NB4 (cell line): ENCODE measurements at regions not wholly inside any gene's neighbourhood (a gene's known extent, or its start where the extent isn't known, plus 50 kb on each side); places are given as distances from the start of the nearest gene placed in this dataset.
"Not testable (repeated sequence)": the region's sequence is repeated elsewhere in the genome, so short reads cannot be mapped to it uniquely, and the experiment has no call there.

Source experiments
- MYC ChIP-seq: IDR thresholded peaks from 2 replicates; pipeline ENCODE4 v1.6.1; 2011; ENCODE audit warnings: low read depth, low read length
- POLR2A ChIP-seq: IDR thresholded peaks from 2 replicates; pipeline ENCODE4 v1.6.1; 2011; ENCODE audit warnings: mild to moderate bottlenecking; ENCODE audit not compliant: insufficient read length; ENCODE audit errors: extremely low read depth
- TF ChIP-seq, protein P1 (sequence below): IDR thresholded peaks from one replicate; pipeline ENCODE4 v1.5.1; 2012; ENCODE audit warnings: low read depth, low read length
- TF ChIP-seq, protein P2 (sequence below): IDR thresholded peaks from 2 replicates; pipeline ENCODE4 v1.6.1; 2011; ENCODE audit warnings: low read depth, low read length

DNA sequence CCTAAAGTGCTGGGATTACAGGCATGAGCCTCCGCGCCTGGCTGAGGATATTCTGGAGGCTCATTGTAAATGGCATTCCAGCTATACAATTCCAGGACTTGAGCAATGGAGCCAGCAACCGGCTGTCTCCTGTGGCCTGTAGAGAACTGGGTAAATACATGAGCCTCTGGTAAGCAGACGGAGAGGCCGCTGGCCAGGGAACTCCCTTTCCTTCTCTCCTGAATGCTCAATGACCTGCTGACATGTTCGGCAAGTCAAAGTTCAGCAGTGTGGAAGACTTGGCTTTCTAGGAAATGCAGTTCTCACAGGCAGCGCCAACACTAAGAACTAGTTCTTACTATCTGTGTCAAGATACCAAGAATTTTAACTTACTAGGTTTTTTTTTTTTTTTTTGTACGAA lies 139.8 kb downstream of the SEPTIN7 start:
- TF ChIP-seq, protein P1, sequence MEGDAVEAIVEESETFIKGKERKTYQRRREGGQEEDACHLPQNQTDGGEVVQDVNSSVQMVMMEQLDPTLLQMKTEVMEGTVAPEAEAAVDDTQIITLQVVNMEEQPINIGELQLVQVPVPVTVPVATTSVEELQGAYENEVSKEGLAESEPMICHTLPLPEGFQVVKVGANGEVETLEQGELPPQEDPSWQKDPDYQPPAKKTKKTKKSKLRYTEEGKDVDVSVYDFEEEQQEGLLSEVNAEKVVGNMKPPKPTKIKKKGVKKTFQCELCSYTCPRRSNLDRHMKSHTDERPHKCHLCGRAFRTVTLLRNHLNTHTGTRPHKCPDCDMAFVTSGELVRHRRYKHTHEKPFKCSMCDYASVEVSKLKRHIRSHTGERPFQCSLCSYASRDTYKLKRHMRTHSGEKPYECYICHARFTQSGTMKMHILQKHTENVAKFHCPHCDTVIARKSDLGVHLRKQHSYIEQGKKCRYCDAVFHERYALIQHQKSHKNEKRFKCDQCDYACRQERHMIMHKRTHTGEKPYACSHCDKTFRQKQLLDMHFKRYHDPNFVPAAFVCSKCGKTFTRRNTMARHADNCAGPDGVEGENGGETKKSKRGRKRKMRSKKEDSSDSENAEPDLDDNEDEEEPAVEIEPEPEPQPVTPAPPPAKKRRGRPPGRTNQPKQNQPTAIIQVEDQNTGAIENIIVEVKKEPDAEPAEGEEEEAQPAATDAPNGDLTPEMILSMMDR, result not testable (repeated sequence)
- not testable (repeated sequence) for TF ChIP-seq POLR2A, MYC
- TF ChIP-seq, protein P2, sequence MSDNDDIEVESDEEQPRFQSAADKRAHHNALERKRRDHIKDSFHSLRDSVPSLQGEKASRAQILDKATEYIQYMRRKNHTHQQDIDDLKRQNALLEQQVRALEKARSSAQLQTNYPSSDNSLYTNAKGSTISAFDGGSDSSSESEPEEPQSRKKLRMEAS, result not testable (repeated sequence)
